ENCODE measurements at regions not wholly inside any gene's neighbourhood (a gene's known extent, or its start where the extent isn't known, plus 50 kb on each side); places are given as distances from the start of the nearest gene placed in this dataset.

DNA sequence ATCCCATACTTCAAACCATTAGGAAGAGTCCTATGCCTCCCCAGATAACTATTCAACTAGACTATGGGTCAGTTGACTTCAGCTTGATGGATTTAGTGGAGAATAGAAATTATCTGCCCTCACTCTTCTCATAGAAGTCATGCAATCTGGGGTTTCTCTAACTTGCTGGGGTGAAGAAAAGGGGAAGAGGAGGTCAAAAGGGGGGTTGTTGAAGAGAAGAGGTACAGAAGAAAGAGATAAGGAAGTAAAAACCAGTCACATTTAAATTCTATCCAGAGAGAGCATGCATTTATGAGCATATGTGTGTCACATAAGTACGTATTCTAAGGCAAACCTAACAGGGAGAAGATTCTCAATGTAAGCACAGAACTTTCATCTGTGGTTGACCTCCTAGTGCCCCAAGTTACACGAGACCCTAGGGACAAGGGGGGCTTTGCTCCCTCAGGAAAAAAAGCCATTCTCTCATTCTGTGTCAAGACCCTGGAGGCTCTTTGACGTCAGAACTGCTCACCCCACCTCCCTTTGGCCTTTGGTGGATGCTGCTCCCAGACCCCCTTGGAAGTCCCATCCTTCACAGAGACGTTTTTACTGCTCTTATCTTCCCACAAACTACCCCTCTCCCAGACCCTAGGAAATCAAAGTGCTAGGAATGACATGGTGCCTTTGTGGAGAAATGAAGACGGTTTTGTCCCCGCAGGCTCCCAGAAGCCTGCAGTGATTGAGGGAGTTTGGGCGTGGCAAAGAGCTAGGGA, 236.8 kb upstream of the TNP1 start:
- Histone ChIP-seq H4K20me1 (ENCODE audit: low read depth, low read length) (no peaks in the 10 kb centered on the region), H3K79me2 (ENCODE audit: insufficient read depth, low read length) (no peaks in the 10 kb centered on the region), H3K4me2 (ENCODE audit: low read depth, low read length, poor library complexity, severe bottlenecking) (no peak overlapping the region), H3K36me3 (ENCODE audit: low read length) (no peaks in the 10 kb centered on the region), H3K4me3 (ENCODE audit: insufficient read depth, low read length, poor library complexity, severe bottlenecking) (no peak overlapping the region), H3F3A (ENCODE audit: insufficient read depth) (no peaks in the 10 kb centered on the region), H3K27ac (ENCODE audit: low read depth, low read length) (no peak overlapping the region), H3K9ac (ENCODE audit: low read length) (no peak overlapping the region), H3K9me3 (ENCODE audit: insufficient read depth, low read length) (no peaks in the 10 kb centered on the region), H3K27me3 (ENCODE audit: low read length) (no peaks in the 10 kb centered on the region), H3K9me2 (replicated peaks; ENCODE audit: insufficient read depth, low read length) (no peaks in the 10 kb centered on the region), H2AFZ (ENCODE audit: low read depth, low read length, severe bottlenecking) (no peak overlapping the region)
- no peak for TF ChIP-seq CTCF (IDR thresholded peaks at IDR 0.05; ENCODE audit: insufficient read depth, low read length, poor library complexity, severe bottlenecking)
- TF ChIP-seq EZH2phosphoT487 (conservative IDR thresholded peaks at IDR 0.05; ENCODE audit: low read length), result no peak

- no peaks in the 10 kb centered on the region for H3K79me2 ChIP-seq (ENCODE audit: insufficient read depth, low read length)
- H3K27ac ChIP-seq (ENCODE audit: low read depth, low read length), result no peak overlapping the region
- no peak overlapping the region for H3K9ac ChIP-seq (ENCODE audit: low read length)
- H4K20me1 ChIP-seq (ENCODE audit: low read depth, low read length), result no peaks in the 10 kb centered on the region
- H3K4me3 ChIP-seq (ENCODE audit: insufficient read depth, low read length, poor library complexity, severe bottlenecking), result no peak overlapping the region
- H2AFZ ChIP-seq (ENCODE audit: low read depth, low read length, severe bottlenecking), result no peak overlapping the region
- H3K27me3 ChIP-seq (ENCODE audit: low read length), result no peaks in the 10 kb centered on the region
- H3F3A ChIP-seq (ENCODE audit: insufficient read depth), result no peaks in the 10 kb centered on the region
- no peaks in the 10 kb centered on the region for H3K9me2 ChIP-seq (replicated peaks; ENCODE audit: insufficient read depth, low read length)
- H3K4me2 ChIP-seq (ENCODE audit: low read depth, low read length, poor library complexity, severe bottlenecking), result no peak overlapping the region
- no peaks in the 10 kb centered on the region for H3K36me3 ChIP-seq (ENCODE audit: low read length)
- H3K9me3 ChIP-seq (ENCODE audit: insufficient read depth, low read length), result no peaks in the 10 kb centered on the region
- no peak for TF ChIP-seq EZH2phosphoT487 (conservative IDR thresholded peaks at IDR 0.05; ENCODE audit: low read length)
- TF ChIP-seq CTCF (IDR thresholded peaks at IDR 0.05; ENCODE audit: insufficient read depth, low read length, poor library complexity, severe bottlenecking), result no peak
Measured at GRCh38 chr2:217095511-217096205, 235.8 kb upstream of the TNP1 start.

- H3K9ac ChIP-seq (ENCODE audit: low read length), result no peak overlapping the region
- no peak overlapping the region for H2AFZ ChIP-seq (ENCODE audit: low read depth, low read length, severe bottlenecking)
- no peaks in the 10 kb centered on the region for H3K36me3 ChIP-seq (ENCODE audit: low read length)
- no peak overlapping the region for H3K27ac ChIP-seq (ENCODE audit: low read depth, low read length)
- H3K9me3 ChIP-seq (ENCODE audit: insufficient read depth, low read length), result no peaks in the 10 kb centered on the region
- no peaks in the 10 kb centered on the region for H3K27me3 ChIP-seq (ENCODE audit: low read length)
- H3K4me3 ChIP-seq (ENCODE audit: insufficient read depth, low read length, poor library complexity, severe bottlenecking), result no peak overlapping the region
- no peaks in the 10 kb centered on the region for H3K79me2 ChIP-seq (ENCODE audit: insufficient read depth, low read length)
- no peak overlapping the region for H3K4me2 ChIP-seq (ENCODE audit: low read depth, low read length, poor library complexity, severe bottlenecking)
- TF ChIP-seq EZH2phosphoT487 (conservative IDR thresholded peaks at IDR 0.05; ENCODE audit: low read length), result no peak
- no peak for TF ChIP-seq CTCF (IDR thresholded peaks at IDR 0.05; ENCODE audit: insufficient read depth, low read length, poor library complexity, severe bottlenecking)
- no peaks in the 10 kb centered on the region for H4K20me1 ChIP-seq (ENCODE audit: low read depth, low read length)
- H3F3A ChIP-seq (ENCODE audit: insufficient read depth), result no peaks in the 10 kb centered on the region
- H3K9me2 ChIP-seq (replicated peaks; ENCODE audit: insufficient read depth, low read length), result no peaks in the 10 kb centered on the region; the same call in 1 of the 2 replicates
Measured at GRCh38 chr2:217092710-217093379, 233.0 kb upstream of the TNP1 start.

Data from SU-DHL-6 (cell line).